ENCODE measurements at regions not wholly inside any gene's neighbourhood (a gene's known extent, or its start where the extent isn't known, plus 50 kb on each side); places are given as distances from the start of the nearest gene placed in this dataset.

GRCh38 chr12:89762498-89763170, 54.0 kb upstream of the ATP2B1 start:
- Histone ChIP-seq H3K4me3 (no peak overlapping the region), H3K36me3 (no peaks in the 10 kb centered on the region), H3K27ac (no peak overlapping the region), H3K9me3 (no peaks in the 10 kb centered on the region), H3K27me3 (no peaks in the 10 kb centered on the region), H3K4me1 (no peaks in the 10 kb centered on the region)
- no peak for DNase-seq (ENCODE audit: extremely low spot score in 2 of 2)
- TF ChIP-seq POLR2AphosphoS5 (IDR thresholded peaks at IDR 0.05; ENCODE audit: insufficient read depth in 1 of 2, low read depth in 1 of 2) (no peak), POLR2A (IDR thresholded peaks at IDR 0.05) (no peak)
- TF ChIP-seq, protein P1, sequence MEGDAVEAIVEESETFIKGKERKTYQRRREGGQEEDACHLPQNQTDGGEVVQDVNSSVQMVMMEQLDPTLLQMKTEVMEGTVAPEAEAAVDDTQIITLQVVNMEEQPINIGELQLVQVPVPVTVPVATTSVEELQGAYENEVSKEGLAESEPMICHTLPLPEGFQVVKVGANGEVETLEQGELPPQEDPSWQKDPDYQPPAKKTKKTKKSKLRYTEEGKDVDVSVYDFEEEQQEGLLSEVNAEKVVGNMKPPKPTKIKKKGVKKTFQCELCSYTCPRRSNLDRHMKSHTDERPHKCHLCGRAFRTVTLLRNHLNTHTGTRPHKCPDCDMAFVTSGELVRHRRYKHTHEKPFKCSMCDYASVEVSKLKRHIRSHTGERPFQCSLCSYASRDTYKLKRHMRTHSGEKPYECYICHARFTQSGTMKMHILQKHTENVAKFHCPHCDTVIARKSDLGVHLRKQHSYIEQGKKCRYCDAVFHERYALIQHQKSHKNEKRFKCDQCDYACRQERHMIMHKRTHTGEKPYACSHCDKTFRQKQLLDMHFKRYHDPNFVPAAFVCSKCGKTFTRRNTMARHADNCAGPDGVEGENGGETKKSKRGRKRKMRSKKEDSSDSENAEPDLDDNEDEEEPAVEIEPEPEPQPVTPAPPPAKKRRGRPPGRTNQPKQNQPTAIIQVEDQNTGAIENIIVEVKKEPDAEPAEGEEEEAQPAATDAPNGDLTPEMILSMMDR (IDR thresholded peaks at IDR 0.05) = no peak
- intact Hi-C loops (cut with DNase I) = no loop called here

DNA sequence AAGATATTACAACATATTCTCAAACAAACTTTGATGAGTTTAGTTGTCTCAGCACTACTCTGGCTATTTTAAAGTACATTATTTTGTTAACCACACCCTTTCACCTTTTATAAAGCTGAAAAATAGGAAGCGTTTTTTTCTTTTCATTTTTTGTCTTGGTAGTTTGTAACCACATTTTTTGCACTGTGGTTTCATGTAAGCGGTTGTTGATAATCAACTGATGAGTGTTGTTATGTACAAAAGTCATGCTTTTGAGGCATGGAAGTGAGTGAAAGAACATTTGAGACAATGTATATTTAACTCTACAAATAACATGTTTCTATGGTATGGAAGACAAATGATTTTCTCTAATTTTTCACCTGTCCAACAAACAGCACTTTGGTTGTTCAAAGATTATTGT, 52.1 kb upstream of the ATP2B1 start:
- TF ChIP-seq, protein P1 (IDR thresholded peaks at IDR 0.05) = no peak
- TF ChIP-seq POLR2AphosphoS5 (IDR thresholded peaks at IDR 0.05; ENCODE audit: insufficient read depth in 1 of 2, low read depth in 1 of 2) (no peak), POLR2A (IDR thresholded peaks at IDR 0.05) (no peak)
- intact Hi-C loops (cut with DNase I) = no loop called here
- DNase-seq (ENCODE audit: extremely low spot score in 2 of 2) = no peak
- Histone ChIP-seq H3K27me3 (no peaks in the 10 kb centered on the region), H3K9me3 (no peaks in the 10 kb centered on the region), H3K36me3 (no peaks in the 10 kb centered on the region), H3K4me3 (no peak overlapping the region), H3K4me1 (no peaks in the 10 kb centered on the region), H3K27ac (no peak overlapping the region)

All from vagina (tissue), 2 donors.